T-helper 17 cell (primary cell): ENCODE measurements at regions not wholly inside any gene's neighbourhood (a gene's known extent, or its start where the extent isn't known, plus 50 kb on each side); places are given as distances from the start of the nearest gene placed in this dataset.
A peak's percentile ranks its signal among the peaks of the same experiment; 100 is the strongest.

Source experiments
- ATAC-seq: fragments of 150-1000 bp; cut with Tn5 transposase; 2 replicates; pipeline ENCODE4 v1.10.0; 2021; ENCODE audit warnings: mild to moderate bottlenecking, moderate library complexity
- DNase-seq, 3 donors: peaks; one replicate each; pipeline versions ENCODE4 v3.0.0 to v3.0.0-alpha.2; 2020 to 2021
- H3K9me3 ChIP-seq: one replicate; pipeline ENCODE4 v1.7.0; 2013; ENCODE audit warnings: low read length, mild to moderate bottlenecking; ENCODE audit not compliant: control insufficient read depth, poor library complexity, severe bottlenecking
- H3K27ac Mint-ChIP-seq: one replicate; pipeline ENCODE4 v1.8.0; 2022; ENCODE audit warnings: mild to moderate bottlenecking, moderate library complexity, mixed read lengths
- H3K27me3 Mint-ChIP-seq: one replicate; pipeline ENCODE4 v1.8.0; 2022; ENCODE audit warnings: mixed read lengths
- H3K36me3 Mint-ChIP-seq: one replicate; pipeline ENCODE4 v1.8.0; 2022; ENCODE audit warnings: low read depth, mixed read lengths
- H3K4me1 Mint-ChIP-seq: one replicate; pipeline ENCODE4 v1.8.0; 2022; ENCODE audit warnings: mild to moderate bottlenecking, mixed read lengths
- H3K4me3 Mint-ChIP-seq: one replicate; pipeline ENCODE4 v1.8.0; 2022; ENCODE audit warnings: mild to moderate bottlenecking, moderate library complexity, mixed read lengths

- DNase-seq = no peak
- no peak for ATAC-seq
- H3K4me1 Mint-ChIP-seq = peaks cover 13% of the 10 kb centered on the region
- H3K27ac Mint-ChIP-seq = no peak overlapping the region
- no peak overlapping the region for H3K4me3 Mint-ChIP-seq
- H3K27me3 Mint-ChIP-seq = peaks cover 67% of the 10 kb centered on the region
- peaks cover 10% of the 10 kb centered on the region for H3K36me3 Mint-ChIP-seq
- no peaks in the 10 kb centered on the region for H3K9me3 ChIP-seq
Measured at GRCh38 chr15:69627548-69628158, 175.0 kb downstream of the RPLP1 start.

GRCh38 chr15:69628256-69629093 is 175.9 kb downstream of the RPLP1 start:
- no peaks in the 10 kb centered on the region for H3K9me3 ChIP-seq
- Mint-ChIP-seq H3K4me1 (peaks cover 13% of the 10 kb centered on the region), H3K27me3 (peaks cover 69% of the 10 kb centered on the region), H3K27ac (no peak overlapping the region), H3K4me3 (no peak overlapping the region), H3K36me3 (peaks cover 10% of the 10 kb centered on the region)
- no peak for DNase-seq
- ATAC-seq = no peak

- no peak for DNase-seq
- ATAC-seq = no peak
- Mint-ChIP-seq H3K4me3 (no peak overlapping the region), H3K4me1 (peaks cover 8% of the 10 kb centered on the region), H3K36me3 (peaks cover 10% of the 10 kb centered on the region), H3K27me3 (peaks cover 58% of the 10 kb centered on the region), H3K27ac (no peak overlapping the region)
- H3K9me3 ChIP-seq = no peaks in the 10 kb centered on the region
Measured at GRCh38 chr15:69629631-69630161, 177.1 kb downstream of the RPLP1 start.

- Mint-ChIP-seq H3K36me3 (peaks cover 10% of the 10 kb centered on the region), H3K4me3 (no peak overlapping the region), H3K27me3 (peaks cover 56% of the 10 kb centered on the region), H3K4me1 (peaks cover 3% of the 10 kb centered on the region), H3K27ac (no peak overlapping the region)
- DNase-seq = no peak
- no peaks in the 10 kb centered on the region for H3K9me3 ChIP-seq
- no peak for ATAC-seq
Measured at GRCh38 chr15:69631005-69631404, 178.4 kb downstream of the RPLP1 start.

GRCh38 chr15:69631978-69632377 is 179.4 kb downstream of the RPLP1 start:
- no peak for ATAC-seq

GRCh38 chr15:69634860-69635259 is 182.2 kb downstream of the RPLP1 start:
- no peaks in the 10 kb centered on the region for H3K9me3 ChIP-seq
- Mint-ChIP-seq H3K4me3 (no peak overlapping the region), H3K4me1 (peaks cover 3% of the 10 kb centered on the region), H3K36me3 (peaks cover 7% of the 10 kb centered on the region), H3K27me3 (peaks cover 28% of the 10 kb centered on the region), H3K27ac (no peak overlapping the region)
- ATAC-seq = no peak
- no peak for DNase-seq

More at GRCh38 chr15:69631978-69632377, 179.4 kb downstream of the RPLP1 start:
- H3K9me3 ChIP-seq = no peaks in the 10 kb centered on the region
- DNase-seq = no peak
- H3K27me3 Mint-ChIP-seq = peaks cover 48% of the 10 kb centered on the region
- peaks cover 3% of the 10 kb centered on the region for H3K4me1 Mint-ChIP-seq
- H3K27ac Mint-ChIP-seq = no peak overlapping the region
- no peak overlapping the region for H3K4me3 Mint-ChIP-seq
- peaks cover 7% of the 10 kb centered on the region for H3K36me3 Mint-ChIP-seq

- ATAC-seq (no peak), DNase-seq (no peak)
- no peaks in the 10 kb centered on the region for H3K9me3 ChIP-seq
- Mint-ChIP-seq H3K4me1 (no peaks in the 10 kb centered on the region), H3K36me3 (peaks cover 5% of the 10 kb centered on the region), H3K27me3 (peaks cover 15% of the 10 kb centered on the region), H3K4me3 (no peak overlapping the region), H3K27ac (no peak overlapping the region)
Measured at GRCh38 chr15:69636169-69636915, 183.7 kb downstream of the RPLP1 start.

GRCh38 chr15:69637818-69638217 is 185.2 kb downstream of the RPLP1 start:
- H3K9me3 ChIP-seq = no peaks in the 10 kb centered on the region
- DNase-seq = no peak
- H3K27me3 Mint-ChIP-seq = peaks cover 12% of the 10 kb centered on the region
- H3K4me3 Mint-ChIP-seq = no peak overlapping the region
- H3K27ac Mint-ChIP-seq = no peak overlapping the region
- H3K36me3 Mint-ChIP-seq = no peaks in the 10 kb centered on the region
- no peaks in the 10 kb centered on the region for H3K4me1 Mint-ChIP-seq
- no peak for ATAC-seq

- no peak for ATAC-seq
- H3K9me3 ChIP-seq = no peaks in the 10 kb centered on the region
- H3K36me3 Mint-ChIP-seq = peaks cover 3% of the 10 kb centered on the region
- DNase-seq = no peak
- H3K27ac Mint-ChIP-seq = no peak overlapping the region
- peaks cover 9% of the 10 kb centered on the region for H3K27me3 Mint-ChIP-seq
- H3K4me1 Mint-ChIP-seq = peaks cover 9% of the 10 kb centered on the region
- H3K4me3 Mint-ChIP-seq = no peak overlapping the region
Measured at GRCh38 chr15:69643476-69643875, 190.9 kb downstream of the RPLP1 start.

GRCh38 chr15:69643971-69644370 is 191.4 kb downstream of the RPLP1 start:
- no peaks in the 10 kb centered on the region for H3K9me3 ChIP-seq
- DNase-seq = no peak
- ATAC-seq = no peak
- Mint-ChIP-seq H3K4me1 (peaks cover 13% of the 10 kb centered on the region), H3K4me3 (no peak overlapping the region), H3K27ac (no peak overlapping the region), H3K27me3 (peaks cover 14% of the 10 kb centered on the region), H3K36me3 (peaks cover 3% of the 10 kb centered on the region)

- ATAC-seq = no peak
- Mint-ChIP-seq H3K27me3 (peaks cover 21% of the 10 kb centered on the region), H3K27ac (no peak overlapping the region), H3K4me3 (no peak overlapping the region), H3K36me3 (peaks cover 3% of the 10 kb centered on the region), H3K4me1 (peaks cover 19% of the 10 kb centered on the region)
- no peaks in the 10 kb centered on the region for H3K9me3 ChIP-seq
- no peak for DNase-seq
Measured at GRCh38 chr15:69644876-69645275, 192.3 kb downstream of the RPLP1 start.

GRCh38 chr15:69647142-69647513 is 194.5 kb downstream of the RPLP1 start:
- Mint-ChIP-seq H3K4me3 (no peak overlapping the region), H3K36me3 (peaks cover 3% of the 10 kb centered on the region), H3K27ac (peak overlapping the region; percentile 81), H3K27me3 (peaks cover 33% of the 10 kb centered on the region), H3K4me1 (peaks cover 26% of the 10 kb centered on the region)
- no peak for ATAC-seq
- H3K9me3 ChIP-seq = no peaks in the 10 kb centered on the region
- no peak for DNase-seq

- Mint-ChIP-seq H3K27ac (no peak overlapping the region), H3K27me3 (peaks cover 39% of the 10 kb centered on the region), H3K36me3 (peaks cover 3% of the 10 kb centered on the region), H3K4me3 (peak overlapping the region; percentile 52), H3K4me1 (peaks cover 28% of the 10 kb centered on the region)
- ATAC-seq = no peak
- H3K9me3 ChIP-seq = no peaks in the 10 kb centered on the region
- no peak for DNase-seq
Measured at GRCh38 chr15:69648212-69648611, 195.6 kb downstream of the RPLP1 start.
